WTC11 (cell line): ENCODE measurements at regions not wholly inside any gene's neighbourhood (a gene's known extent, or its start where the extent isn't known, plus 50 kb on each side); places are given as distances from the start of the nearest gene placed in this dataset.

Source experiments
- ATAC-seq: fragments of 200-7000 bp; cut with Tn5 transposase; 2 replicates; pipeline ENCODE4 v1.10.0; 2021; ENCODE audit warnings: mild to moderate bottlenecking, moderate library complexity
- CTCF ChIA-PET: fragments of 300-600 bp; sonication (Branson Sonifier 250); formaldehyde crosslinking; loops from one replicate; lab custom pipeline; 2021; ENCODE audit warnings: antibody characterized with exemption; lab: Charles Lee
- POLR2A ChIA-PET: fragments of 350-600 bp; sonication (Branson Sonifier 250); formaldehyde crosslinking; loops from one replicate; lab custom pipeline; 2021; ENCODE audit warnings: antibody characterized with exemption; lab: Charles Lee
- DNase-seq: peaks from one replicate; pipeline ENCODE4 v3.0.0; 2021; ENCODE audit warnings: low spot score
- H3K27ac Mint-ChIP-seq: 2 replicates; pipeline ENCODE4 v1.8.0; 2021; ENCODE audit warnings: mixed read lengths
- H3K27me3 Mint-ChIP-seq: 2 replicates; pipeline ENCODE4 v1.8.0; 2021; ENCODE audit warnings: low read depth, mild to moderate bottlenecking, moderate library complexity, mixed read lengths
- H3K36me3 Mint-ChIP-seq: 2 replicates; pipeline ENCODE4 v1.8.0; 2021; ENCODE audit warnings: mixed read lengths
- H3K4me1 Mint-ChIP-seq: 2 replicates; pipeline ENCODE4 v1.8.0; 2022; ENCODE audit warnings: mixed read lengths
- H3K4me3 Mint-ChIP-seq: 2 replicates; pipeline ENCODE4 v1.8.0; 2021; ENCODE audit warnings: mild to moderate bottlenecking, moderate library complexity, mixed read lengths
- H3K9me3 Mint-ChIP-seq: 2 replicates; pipeline ENCODE4 v1.8.0; 2021; ENCODE audit warnings: mixed read lengths
- ARID4B ChIP-seq: sonication (generic); formaldehyde crosslinking; IDR thresholded peaks from 2 replicates; pipeline ENCODE4 v1.8.0; 2023; ENCODE audit warnings: missing genetic modification reagents, mild to moderate bottlenecking, borderline replicate concordance
- CDX4 ChIP-seq: fragments of 250-450 bp; sonication (Bioruptor Pico); IDR thresholded peaks from 2 replicates; pipeline ENCODE4 v1.9.0; 2021; ENCODE audit warnings: moderate library complexity, mild to moderate bottlenecking, inconsistent platforms, borderline replicate concordance
- CTCF ChIP-seq: fragments of 200-600 bp; IDR thresholded peaks from 2 replicates; pipeline ENCODE4 v1.8.0; 2022; ENCODE audit warnings: antibody characterized with exemption
- EMX1 ChIP-seq: fragments of 250-450 bp; sonication (Bioruptor Pico); IDR thresholded peaks from 2 replicates; pipeline ENCODE4 v1.8.0; 2021; ENCODE audit warnings: mild to moderate bottlenecking
- FOXJ3 ChIP-seq: sonication (generic); formaldehyde crosslinking; IDR thresholded peaks from 2 replicates; pipeline ENCODE4 v1.9.0; 2021; ENCODE audit warnings: missing genetic modification reagents, mild to moderate bottlenecking, borderline replicate concordance
- FOXK1 ChIP-seq: sonication (generic); formaldehyde crosslinking; IDR thresholded peaks from 2 replicates; pipeline ENCODE4 v1.8.0; 2022; ENCODE audit warnings: mild to moderate bottlenecking, moderate library complexity, missing genetic modification reagents
- FOXP1 ChIP-seq: sonication (generic); formaldehyde crosslinking; IDR thresholded peaks from 2 replicates; pipeline ENCODE4 v1.8.0; 2022; ENCODE audit warnings: missing genetic modification reagents, mild to moderate bottlenecking, moderate library complexity, borderline replicate concordance
- IRF2 ChIP-seq: sonication (generic); formaldehyde crosslinking; IDR thresholded peaks from 2 replicates; pipeline ENCODE4 v1.8.0; 2022; ENCODE audit warnings: low read depth, missing genetic modification reagents, borderline replicate concordance
- JAZF1 ChIP-seq: fragments of 250-450 bp; sonication (Bioruptor Pico); IDR thresholded peaks from 2 replicates; pipeline ENCODE4 v1.9.0; 2021; ENCODE audit warnings: moderate library complexity, mild to moderate bottlenecking, inconsistent platforms
- JUN ChIP-seq: sonication (generic); formaldehyde crosslinking; IDR thresholded peaks from 2 replicates; pipeline ENCODE4 v1.8.0; 2023; ENCODE audit warnings: mild to moderate bottlenecking, missing genetic modification reagents
- MAX ChIP-seq: sonication (generic); formaldehyde crosslinking; IDR thresholded peaks from 2 replicates; pipeline ENCODE4 v1.8.0; 2022; ENCODE audit warnings: mild to moderate bottlenecking, missing genetic modification reagents
- NFATC4 ChIP-seq: fragments of 250-450 bp; sonication (Bioruptor Pico); IDR thresholded peaks from 2 replicates; pipeline ENCODE4 v1.9.0; 2021; ENCODE audit warnings: mild to moderate bottlenecking
- NFE2L1 ChIP-seq: sonication (generic); formaldehyde crosslinking; IDR thresholded peaks from 2 replicates; pipeline ENCODE4 v1.8.1; 2023; ENCODE audit warnings: missing genetic modification reagents
- NR1H2 ChIP-seq: sonication (generic); formaldehyde crosslinking; IDR thresholded peaks from 2 replicates; pipeline ENCODE4 v1.9.0; 2021; ENCODE audit warnings: mild to moderate bottlenecking, moderate library complexity, missing genetic modification reagents
- PRDM15 ChIP-seq: sonication (generic); formaldehyde crosslinking; IDR thresholded peaks from 2 replicates; pipeline ENCODE4 v1.8.0; 2022; ENCODE audit warnings: missing genetic modification reagents
- RORB ChIP-seq: fragments of 250-450 bp; sonication (Bioruptor Pico); IDR thresholded peaks from 2 replicates; pipeline ENCODE4 v1.9.0; 2021; ENCODE audit warnings: mild to moderate bottlenecking
- SMAD4 ChIP-seq: sonication (generic); formaldehyde crosslinking; IDR thresholded peaks from 2 replicates; pipeline ENCODE4 v1.8.0; 2022; ENCODE audit warnings: mild to moderate bottlenecking, missing genetic modification reagents
- TP53 ChIP-seq: sonication (generic); formaldehyde crosslinking; IDR thresholded peaks from 2 replicates; pipeline ENCODE4 v1.8.1; 2023; ENCODE audit warnings: mild to moderate bottlenecking, missing genetic modification reagents
- ZBTB21 ChIP-seq: sonication (generic); formaldehyde crosslinking; IDR thresholded peaks from 2 replicates; pipeline ENCODE4 v1.8.1; 2023; ENCODE audit warnings: mild to moderate bottlenecking, missing genetic modification reagents, borderline replicate concordance
- ZNF121 ChIP-seq: sonication (generic); formaldehyde crosslinking; IDR thresholded peaks from 2 replicates; pipeline ENCODE4 v1.8.0; 2023; ENCODE audit warnings: missing genetic modification reagents
- ZNF219 ChIP-seq: sonication (generic); formaldehyde crosslinking; IDR thresholded peaks from 2 replicates; pipeline ENCODE4 v1.8.0; 2023; ENCODE audit warnings: missing genetic modification reagents, mild to moderate bottlenecking, borderline replicate concordance
- ZNF263 ChIP-seq: sonication (generic); formaldehyde crosslinking; IDR thresholded peaks from 2 replicates; pipeline ENCODE4 v1.8.1; 2022; ENCODE audit warnings: low read depth, mild to moderate bottlenecking, moderate library complexity, missing genetic modification reagents
- ZNF512 ChIP-seq: sonication (generic); formaldehyde crosslinking; IDR thresholded peaks from 2 replicates; pipeline ENCODE4 v1.8.1; 2022; ENCODE audit warnings: missing genetic modification reagents, borderline replicate concordance
- ZNF671 ChIP-seq: fragments of 250-450 bp; sonication (Bioruptor Pico); IDR thresholded peaks from 2 replicates; pipeline ENCODE4 v1.8.0; 2021; ENCODE audit warnings: mild to moderate bottlenecking
- ZSCAN18 ChIP-seq: fragments of 250-450 bp; sonication (Bioruptor Pico); IDR thresholded peaks from 2 replicates; pipeline ENCODE4 v2.1.2; 2022; ENCODE audit warnings: mild to moderate bottlenecking, moderate library complexity

- TF ChIP-seq CDX4 (CRISPR knock-in tag) (no peak), EMX1 (CRISPR knock-in tag) (no peak), IRF2 (CRISPR knock-in tag) (no peak)
- TF ChIP-seq, all 79 proteins: peak for 0
Measured at GRCh38 chr15:36230776-36231175, 348.6 kb upstream of the CDIN1 start (continued).

- DNase-seq (no peak), ATAC-seq (peak; percentile 100)
- Mint-ChIP-seq H3K9me3 (peaks cover 4% of the 10 kb centered on the region; the same call in 1 of the 2 replicates), H3K4me3 (no peak overlapping the region), H3K4me1 (peaks cover 33% of the 10 kb centered on the region), H3K36me3 (no peaks in the 10 kb centered on the region), H3K27me3 (peaks cover 28% of the 10 kb centered on the region), H3K27ac (peak overlapping the region; percentile 74)
- POLR2A ChIA-PET: no interaction called here
- CTCF ChIA-PET: no interaction called here
- TF ChIP-seq ZNF219 (no peak), RORB (CRISPR knock-in tag) (no peak), FOXJ3 (0 out of 2 replicates have a peak, but pooled peaks have one; percentile 36), CTCF (no peak), FOXK1 (CRISPR knock-in tag) (peak; percentile 78), ARID4B (CRISPR knock-in tag) (no peak), ZNF671 (CRISPR knock-in tag) (no peak), ZBTB21 (CRISPR knock-in tag) (no peak), PRDM15 (CRISPR knock-in tag) (no peak), MAX (CRISPR knock-in tag) (no peak; the same call in 1 of the 2 replicates), JAZF1 (no peak), ZNF121 (CRISPR knock-in tag) (no peak), JUN (no peak), ZNF512 (CRISPR knock-in tag) (no peak), NFATC4 (CRISPR knock-in tag) (no peak), FOXP1 (CRISPR knock-in tag) (no peak), NR1H2 (no peak), NFE2L1 (CRISPR knock-in tag) (no peak), ZNF263 (no peak), SMAD4 (no peak), TP53 (CRISPR knock-in tag) (no peak), ZSCAN18 (CRISPR knock-in tag) (no peak)
Measured at GRCh38 chr15:36232491-36232890, 346.9 kb upstream of the CDIN1 start.
